GM12873 (cell line): ENCODE measurements at regions not wholly inside any gene's neighbourhood (a gene's known extent, or its start where the extent isn't known, plus 50 kb on each side); places are given as distances from the start of the nearest gene placed in this dataset.

Experiments
- CTCF ChIP-seq: IDR thresholded peaks from 2 replicates; pipeline ENCODE4 v1.5.1; 2012; ENCODE audit warnings: low read depth, mild to moderate bottlenecking, moderate library complexity, low read length, control low read depth; ENCODE audit not compliant: insufficient read depth; ENCODE audit errors: missing control alignments

DNA sequence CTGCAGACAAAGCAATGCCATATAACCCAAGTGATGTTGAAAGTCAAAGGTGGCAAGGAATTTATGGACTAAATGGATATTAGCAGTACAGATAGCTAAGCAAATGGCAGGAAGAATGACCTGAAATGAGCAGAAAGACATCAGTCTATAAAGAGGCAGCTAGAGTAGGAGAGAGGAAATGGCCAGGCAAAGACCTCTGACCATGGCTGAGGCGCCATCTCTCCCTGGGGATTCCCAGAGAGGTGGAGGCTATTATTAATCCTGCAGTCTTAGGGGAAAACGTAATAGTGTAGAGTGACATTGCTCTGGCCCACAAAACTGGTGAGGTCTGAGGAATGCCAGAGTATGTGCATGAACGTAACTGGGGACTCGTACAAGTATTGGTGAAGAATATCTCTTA is 563.6 kb upstream of the PRMT6 start:
- no peak for TF ChIP-seq CTCF

DNA sequence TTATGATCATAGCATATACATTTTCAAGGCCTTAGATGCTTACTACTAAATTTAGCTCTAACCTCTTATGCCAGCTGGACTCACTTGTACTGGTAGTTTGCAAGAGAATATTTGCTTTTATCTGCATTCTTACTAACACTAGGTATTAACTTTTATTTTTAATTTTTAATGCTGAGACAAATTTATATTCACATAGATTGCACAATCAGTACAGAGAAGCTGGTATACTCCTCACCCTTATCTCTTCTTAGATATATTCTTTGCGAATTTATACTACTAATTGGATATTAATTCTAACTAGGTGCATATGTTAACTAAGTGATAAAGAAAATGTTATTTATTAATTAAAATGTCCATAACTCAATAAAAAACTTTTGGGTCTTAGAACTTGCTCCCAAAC is 561.8 kb upstream of the PRMT6 start:
- no peak for TF ChIP-seq CTCF

GRCh38 chr1:106498238-106498637 is 558.2 kb upstream of the PRMT6 start:
- no peak for TF ChIP-seq CTCF

GRCh38 chr1:106502659-106503058 is 553.8 kb upstream of the PRMT6 start:
- TF ChIP-seq CTCF: no peak

- no peak for TF ChIP-seq CTCF
These were observed 541.1 kb upstream of the PRMT6 start for GRCh38 chr1:106515375-106515774.

- no peak for TF ChIP-seq CTCF
These were observed 539.2 kb upstream of the PRMT6 start for GRCh38 chr1:106517224-106517623.

DNA sequence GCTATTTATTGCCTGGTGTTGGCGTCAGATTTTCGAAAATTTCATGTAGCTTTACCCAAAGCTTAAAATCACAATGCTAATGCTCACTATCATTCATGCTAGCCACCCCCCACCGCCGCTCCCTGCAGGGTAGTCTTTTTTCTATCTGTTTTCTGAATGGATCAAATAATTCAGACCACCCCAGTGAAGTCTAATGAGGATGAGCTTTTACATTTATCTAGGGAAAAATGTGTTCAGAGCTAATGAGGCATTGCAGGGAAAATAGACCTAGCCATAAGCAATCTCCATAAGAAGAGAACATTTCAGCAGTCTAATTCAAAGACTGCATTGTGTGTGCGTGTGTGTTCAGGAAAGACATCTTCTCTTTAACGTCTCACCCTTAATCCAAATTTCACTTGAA is 533.0 kb upstream of the PRMT6 start:
- no peak for TF ChIP-seq CTCF

- TF ChIP-seq CTCF: no peak
These were observed 531.8 kb upstream of the PRMT6 start for GRCh38 chr1:106524631-106525030.
